Neural cell (in vitro differentiated cells): ENCODE measurements at regions not wholly inside any gene's neighbourhood (a gene's known extent, or its start where the extent isn't known, plus 50 kb on each side); places are given as distances from the start of the nearest gene placed in this dataset.

Experiments
- CTCF ChIP-seq: fragments of 450-650 bp; IDR thresholded peaks from 2 replicates; pipeline ENCODE4 v1.5.1; 2014; ENCODE audit warnings: antibody characterized with exemption, mild to moderate bottlenecking, moderate library complexity; ENCODE audit not compliant: poor library complexity, severe bottlenecking
- EP300 ChIP-seq: fragments of 450-650 bp; conservative IDR thresholded peaks from 2 replicates; pipeline ENCODE4 v1.6.1; 2014; ENCODE audit warnings: antibody characterized with exemption, mild to moderate bottlenecking, moderate library complexity; ENCODE audit not compliant: poor library complexity, severe bottlenecking
- EZH2 ChIP-seq: fragments of 200-600, 300-800 bp; shearing (Covaris generic), sonication (generic); IDR thresholded peaks from 2 replicates; pipeline ENCODE4 v1.6.1; 2014; ENCODE audit warnings: antibody characterized with exemption, low read length, borderline replicate concordance, mild to moderate bottlenecking; ENCODE audit not compliant: insufficient read depth, poor library complexity, severe bottlenecking
- POLR2AphosphoS5 ChIP-seq: IDR thresholded peaks from 2 replicates; pipeline ENCODE4 v1.6.1; 2012
- SMC3 ChIP-seq: fragments of 450-650 bp; conservative IDR thresholded peaks from 2 replicates; pipeline ENCODE4 v1.6.1; 2014; ENCODE audit warnings: antibody characterized with exemption, mild to moderate bottlenecking, moderate library complexity; ENCODE audit not compliant: poor library complexity
- TAF1 ChIP-seq: IDR thresholded peaks from 2 replicates; pipeline ENCODE4 v1.6.1; 2012; ENCODE audit warnings: low read depth

DNA sequence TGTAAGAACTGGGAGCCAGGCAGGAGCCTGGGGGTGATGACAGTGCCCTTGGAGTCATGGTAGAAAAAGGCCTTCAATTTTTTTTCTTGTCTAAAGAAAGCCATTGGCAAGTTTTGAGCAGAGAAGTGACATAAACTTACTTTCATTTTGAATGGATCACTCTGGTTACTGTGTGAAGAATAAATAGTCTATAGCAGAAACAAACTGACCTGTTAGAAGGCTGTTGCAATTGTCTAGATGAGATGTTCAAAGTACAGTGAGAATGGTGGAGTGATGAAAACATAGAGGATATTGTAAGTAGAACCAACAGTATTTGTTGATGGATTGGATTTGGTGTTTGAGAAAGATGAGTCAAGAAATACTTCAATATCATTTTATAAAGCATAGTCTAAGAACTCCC lies 439.9 kb downstream of the TBL1XR1 start:
- TF ChIP-seq EZH2 (no peak), CTCF (no peak), POLR2AphosphoS5 (no peak), TAF1 (no peak), EP300 (no peak), SMC3 (no peak)
